H9 (cell line): ENCODE measurements at regions not wholly inside any gene's neighbourhood (a gene's known extent, or its start where the extent isn't known, plus 50 kb on each side); places are given as distances from the start of the nearest gene placed in this dataset.

Experiments
- DNase-seq: peaks from one replicate; pipeline ENCODE4 v3.0.0-alpha.2; 2017
- H2AFZ ChIP-seq: one replicate; pipeline ENCODE4 v1.6.1; 2013; ENCODE audit warnings: mild to moderate bottlenecking, low read length, control low read depth, moderate library complexity
- H2AK5ac ChIP-seq: 2 replicates; pipeline ENCODE4 v1.6.1; 2013; ENCODE audit warnings: low read length, control low read depth, mixed read lengths; ENCODE audit not compliant: insufficient read length
- H2BK120ac ChIP-seq: one replicate; pipeline ENCODE4 v1.6.1; 2013; ENCODE audit warnings: low read depth, mild to moderate bottlenecking, low read length, control low read depth, inconsistent platforms; ENCODE audit not compliant: poor library complexity, severe bottlenecking
- H2BK12ac ChIP-seq: 2 replicates; pipeline ENCODE4 v1.6.1; 2013; ENCODE audit warnings: low read length, control low read depth, mixed read lengths, low read depth; ENCODE audit not compliant: insufficient read length
- H2BK15ac ChIP-seq: 2 replicates; pipeline ENCODE4 v1.6.1; 2013; ENCODE audit warnings: low read depth, low read length, control low read depth
- H2BK20ac ChIP-seq: one replicate; pipeline ENCODE4 v1.6.1; 2013; ENCODE audit warnings: low read depth, mild to moderate bottlenecking, low read length, control low read depth, inconsistent platforms; ENCODE audit not compliant: poor library complexity, severe bottlenecking
- H2BK5ac ChIP-seq: 2 replicates; pipeline ENCODE4 v1.6.1; 2013; ENCODE audit warnings: low read length, control low read depth, mixed read lengths; ENCODE audit not compliant: insufficient read length
- H3K14ac ChIP-seq: 2 replicates; pipeline ENCODE4 v1.6.1; 2013; ENCODE audit warnings: low read length, control low read depth; ENCODE audit not compliant: insufficient read depth
- H3K18ac ChIP-seq: 2 replicates; pipeline ENCODE4 v1.6.1; 2013; ENCODE audit warnings: low read depth, mild to moderate bottlenecking, mixed read lengths, low read length, control low read depth; ENCODE audit not compliant: insufficient read length
- H3K23ac ChIP-seq: 2 replicates; pipeline ENCODE4 v1.6.1; 2013; ENCODE audit warnings: low read length, control low read depth, mixed read lengths, low read depth; ENCODE audit not compliant: insufficient read length
- H3K23me2 ChIP-seq: 2 replicates; pipeline ENCODE4 v1.6.1; 2013; ENCODE audit warnings: low read depth, mild to moderate bottlenecking, mixed read lengths, low read length, control low read depth; ENCODE audit not compliant: insufficient read length, poor library complexity, severe bottlenecking
- H3K27ac ChIP-seq: 2 replicates; pipeline ENCODE4 v1.5.1; 2013; ENCODE audit warnings: low read length, control low read depth, mixed read lengths, low read depth; ENCODE audit not compliant: insufficient read length
- H3K27me3 ChIP-seq: 2 replicates; pipeline ENCODE4 v1.6.1; 2013; ENCODE audit warnings: low read length, control low read depth, inconsistent platforms; ENCODE audit not compliant: insufficient read depth
- H3K4ac ChIP-seq: 2 replicates; pipeline ENCODE4 v1.6.1; 2013; ENCODE audit warnings: low read depth, mild to moderate bottlenecking, control low read depth, inconsistent platforms, low read length, moderate library complexity
- H3K4me1 ChIP-seq: 2 replicates; pipeline ENCODE4 v1.6.1; 2013; ENCODE audit warnings: low read length, control low read depth, inconsistent platforms; ENCODE audit not compliant: insufficient read depth
- H3K4me2 ChIP-seq: 2 replicates; pipeline ENCODE4 v1.6.1; 2013; ENCODE audit warnings: low read length, control low read depth, mixed read lengths; ENCODE audit not compliant: insufficient read length, insufficient read depth
- H3K56ac ChIP-seq: 2 replicates; pipeline ENCODE4 v1.6.1; 2013; ENCODE audit warnings: low read depth, mild to moderate bottlenecking, mixed read lengths, low read length, control low read depth; ENCODE audit not compliant: insufficient read length
- H3K79me1 ChIP-seq: 2 replicates; pipeline ENCODE4 v1.6.1; 2013; ENCODE audit warnings: low read depth, mild to moderate bottlenecking, moderate library complexity, low read length, control low read depth, inconsistent platforms; ENCODE audit not compliant: insufficient read depth, poor library complexity, severe bottlenecking
- H3K79me2 ChIP-seq: 2 replicates; pipeline ENCODE4 v1.6.1; 2013; ENCODE audit warnings: low read length, control low read depth, inconsistent platforms; ENCODE audit not compliant: insufficient read depth
- H3K9ac ChIP-seq: 2 replicates; pipeline ENCODE4 v1.6.1; 2013; ENCODE audit warnings: low read length, control low read depth, mixed read lengths; ENCODE audit not compliant: insufficient read length; ENCODE audit errors: extremely low read depth
- H3K9me3 ChIP-seq: one replicate; pipeline ENCODE4 v1.6.1; 2013; ENCODE audit warnings: low read depth, low read length, inconsistent platforms; ENCODE audit not compliant: control insufficient read depth
- H3T11ph ChIP-seq: one replicate; pipeline ENCODE4 v1.6.1; 2013; ENCODE audit warnings: mild to moderate bottlenecking, low read length, control low read depth, inconsistent platforms
- H4K20me1 ChIP-seq: one replicate; pipeline ENCODE4 v1.6.1; 2013; ENCODE audit not compliant: control insufficient read depth, insufficient read length, insufficient read depth
- H4K5ac ChIP-seq: 2 replicates; pipeline ENCODE4 v1.6.1; 2013; ENCODE audit warnings: low read depth, mild to moderate bottlenecking, mixed read lengths, low read length, control low read depth; ENCODE audit not compliant: insufficient read length
- H4K8ac ChIP-seq: replicated peaks from 2 replicates; pipeline ENCODE4 v1.6.1; 2013; ENCODE audit warnings: low read length, control low read depth, mixed read lengths, low read depth; ENCODE audit not compliant: insufficient read length
- H4K91ac ChIP-seq: 2 replicates; pipeline ENCODE4 v1.6.1; 2013; ENCODE audit warnings: low read depth, mild to moderate bottlenecking, moderate library complexity, mixed read lengths, low read length, control low read depth; ENCODE audit not compliant: insufficient read length
- H3K27ac Mint-ChIP-seq, 3 experiments: 2 replicates in 2 of 3; 3 replicates in 1 of 3; pipeline ENCODE4 v1.8.0; 2020 to 2021; ENCODE audit warnings: mixed read lengths in 3 of 3, mild to moderate bottlenecking in 1 of 3, moderate library complexity in 1 of 3
- H3K27me3 Mint-ChIP-seq: 2 replicates; pipeline ENCODE4 v1.8.0; 2021; ENCODE audit warnings: low read depth, mild to moderate bottlenecking, moderate library complexity, mixed read lengths
- H3K36me3 Mint-ChIP-seq, 3 experiments: 2 replicates in 2 of 3; 3 replicates in 1 of 3; pipeline ENCODE4 v1.8.0; 2020 to 2021; ENCODE audit warnings: low read depth in 3 of 3, mixed read lengths in 3 of 3; ENCODE audit not compliant: insufficient read depth in 1 of 3
- H3K4me1 Mint-ChIP-seq, 2 experiments: 2 replicates each; pipeline ENCODE4 v1.8.0; 2020; ENCODE audit warnings: mixed read lengths in 2 of 2
- H3K4me3 Mint-ChIP-seq, 2 experiments: 2 replicates in 1 of 2; 3 replicates in 1 of 2; pipeline ENCODE4 v1.8.0; 2020 to 2021; ENCODE audit warnings: mild to moderate bottlenecking in 2 of 2, mixed read lengths in 2 of 2, moderate library complexity in 1 of 2
- H3K9me3 Mint-ChIP-seq, 2 experiments: 2 replicates in 1 of 2; 3 replicates in 1 of 2; pipeline ENCODE4 v1.8.0; 2020; ENCODE audit warnings: mild to moderate bottlenecking in 2 of 2, mixed read lengths in 2 of 2, moderate library complexity in 1 of 2
- CTCF ChIP-seq: fragments of 200-600 bp; sonication (generic); conservative IDR thresholded peaks from 3 replicates; pipeline ENCODE4 v1.8.0; 2021; ENCODE audit warnings: antibody characterized with exemption, mild to moderate bottlenecking
- WGBS: extraction: QIAGEN DNeasy Blood & Tissue Kit; methylation state at CpG from one replicate; pipeline ENCODE4 v1.1.7; 2013; ENCODE audit warnings: missing lambda C conversion rate, low lambda C conversion rate, mixed read lengths; ENCODE audit not compliant: insufficient read length; ENCODE audit errors: extremely low coverage; 5-methylcytosine and 5-hydroxymethylcytosine counted together

- Histone ChIP-seq H3K23ac (no peak overlapping the region), H3K79me2 (no peaks in the 10 kb centered on the region), H2AK5ac (no peak overlapping the region), H4K20me1 (no peaks in the 10 kb centered on the region), H3K9ac (no peak overlapping the region), H3K79me1 (no peaks in the 10 kb centered on the region), H2BK15ac (no peak overlapping the region), H3T11ph (no peak overlapping the region), H4K91ac (no peak overlapping the region), H3K4me1 (no peaks in the 10 kb centered on the region), H4K8ac (no peak overlapping the region), H2BK5ac (no peak overlapping the region), H2BK12ac (no peak overlapping the region), H4K5ac (no peak overlapping the region), H3K14ac (no peak overlapping the region), H2AFZ (no peak overlapping the region), H3K27me3 (no peaks in the 10 kb centered on the region), H3K9me3 (peaks cover 15% of the 10 kb centered on the region), H3K18ac (no peak overlapping the region), H3K4me2 (no peak overlapping the region), H3K23me2 (no peaks in the 10 kb centered on the region), H3K27ac (no peak overlapping the region), H3K56ac (no peak overlapping the region), H2BK20ac (no peak overlapping the region), H3K4ac (no peak overlapping the region), H2BK120ac (no peak overlapping the region)
- no peak for TF ChIP-seq CTCF
- no peak overlapping the region for H3K27ac Mint-ChIP-seq
- H3K9me3 Mint-ChIP-seq: peaks cover 59 to 65% of the 10 kb centered on the region in 2 experiments
- no peaks in the 10 kb centered on the region; the same call in none of the 2 replicates for H3K27me3 Mint-ChIP-seq
- H3K36me3 Mint-ChIP-seq: no peaks in the 10 kb centered on the region; a peak in 3 of 7 replicates
- no peak for DNase-seq
- no CpG with 5 or more reads among the region's 6 CpGs for WGBS
- H3K4me3 Mint-ChIP-seq: no peak overlapping the region; a peak in 1 of 5 replicates
- no peaks in the 10 kb centered on the region for H3K4me1 Mint-ChIP-seq
Observed at GRCh38 chrX:19181345-19181744, 59.1 kb upstream of the ADGRG2 start.
